GM23338 (cell line): ENCODE measurements at regions not wholly inside any gene's neighbourhood (a gene's known extent, or its start where the extent isn't known, plus 50 kb on each side); places are given as distances from the start of the nearest gene placed in this dataset.

Experiments
- ATAC-seq: fragments of 200-7000 bp; cut with Tn5 transposase; 3 replicates; pipeline ENCODE4 v1.9.1; 2020
- DNase-seq: peaks from one replicate; pipeline ENCODE4 v3.0.0-alpha.2; 2015; ENCODE audit warnings: low spot score
- H2AFZ ChIP-seq: fragments of 200-600 bp; sonication (generic); 2 replicates; pipeline ENCODE4 v1.8.0; 2016; ENCODE audit warnings: antibody characterized with exemption, mild to moderate bottlenecking, moderate library complexity
- H3F3A ChIP-seq: fragments of 200-600 bp; sonication (generic); replicated peaks from 2 replicates; pipeline ENCODE4 v1.8.0; 2017; ENCODE audit warnings: antibody characterized with exemption, mixed run types, low read depth
- H3K27ac ChIP-seq: fragments of 200-600 bp; sonication (generic); 2 replicates; pipeline ENCODE4 v1.6.1; 2016; ENCODE audit warnings: low read depth
- H3K27me3 ChIP-seq: fragments of 200-600 bp; sonication (generic); 2 replicates; pipeline ENCODE4 v1.8.0; 2016; ENCODE audit warnings: mild to moderate bottlenecking, mixed run types, moderate library complexity; ENCODE audit not compliant: insufficient read depth
- H3K36me3 ChIP-seq: fragments of 200-600 bp; sonication (generic); 2 replicates; pipeline ENCODE4 v1.8.0; 2016; ENCODE audit warnings: mild to moderate bottlenecking; ENCODE audit not compliant: insufficient read depth
- H3K4me1 ChIP-seq: fragments of 200-600 bp; sonication (generic); 2 replicates; pipeline ENCODE4 v1.8.0; 2016; ENCODE audit warnings: mild to moderate bottlenecking, moderate library complexity; ENCODE audit not compliant: insufficient read depth
- H3K4me2 ChIP-seq: fragments of 200-600 bp; sonication (generic); 2 replicates; pipeline ENCODE4 v1.7.1; 2017; ENCODE audit warnings: mixed run types
- H3K4me3 ChIP-seq: fragments of 200-600 bp; sonication (generic); 2 replicates; pipeline ENCODE4 v1.6.1; 2016; ENCODE audit warnings: mixed run types
- H3K79me2 ChIP-seq: fragments of 200-600 bp; sonication (generic); replicated peaks from 2 replicates; pipeline ENCODE4 v1.8.0; 2017; ENCODE audit warnings: mild to moderate bottlenecking; ENCODE audit not compliant: insufficient read depth
- H3K9me2 ChIP-seq: fragments of 200-600 bp; sonication (generic); 2 replicates; pipeline ENCODE4 v1.8.0; 2017; ENCODE audit not compliant: insufficient read depth
- H4K20me1 ChIP-seq: fragments of 200-600 bp; sonication (generic); replicated peaks from 2 replicates; pipeline ENCODE4 v1.8.0; 2017; ENCODE audit warnings: mild to moderate bottlenecking; ENCODE audit not compliant: insufficient read depth
- H3K27ac Mint-ChIP-seq: 2 replicates; pipeline ENCODE4 v1.8.0; 2020; ENCODE audit warnings: inconsistent platforms, mild to moderate bottlenecking, moderate library complexity, mixed read lengths
- H3K27me3 Mint-ChIP-seq: 3 replicates; pipeline ENCODE4 v1.8.0; 2022; ENCODE audit warnings: low read depth, mild to moderate bottlenecking, moderate library complexity, mixed read lengths, inconsistent platforms; ENCODE audit not compliant: insufficient read depth, poor library complexity
- H3K36me3 Mint-ChIP-seq: 3 replicates; pipeline ENCODE4 v1.8.0; 2021; ENCODE audit warnings: low read depth, mild to moderate bottlenecking, inconsistent platforms, moderate library complexity, mixed read lengths
- H3K4me1 Mint-ChIP-seq: 3 replicates; pipeline ENCODE4 v1.8.0; 2020; ENCODE audit warnings: mild to moderate bottlenecking, inconsistent platforms, mixed read lengths
- H3K4me3 Mint-ChIP-seq: 3 replicates; pipeline ENCODE4 v1.8.0; 2021; ENCODE audit warnings: moderate library complexity, mild to moderate bottlenecking, inconsistent platforms, mixed read lengths
- H3K9me3 Mint-ChIP-seq: 3 replicates; pipeline ENCODE4 v1.8.0; 2020; ENCODE audit warnings: moderate library complexity, mild to moderate bottlenecking, inconsistent platforms, mixed read lengths
- CREB1 ChIP-seq: fragments of 250-450 bp; sonication (Bioruptor Pico); IDR thresholded peaks from 2 replicates; pipeline ENCODE4 v1.5.0; 2020; ENCODE audit warnings: low read depth, mild to moderate bottlenecking, moderate library complexity
- EZH2 ChIP-seq: fragments of 200-600 bp; sonication (generic); IDR thresholded peaks from one replicate; pipeline ENCODE4 v1.8.0; 2017; ENCODE audit warnings: antibody characterized with exemption, mild to moderate bottlenecking, low read depth; ENCODE audit not compliant: unreplicated experiment
- EZH2phosphoT487 ChIP-seq: fragments of 200-600 bp; sonication (generic); IDR thresholded peaks from one replicate; pipeline ENCODE4 v1.8.1; 2018; ENCODE audit warnings: antibody characterized with exemption; ENCODE audit not compliant: unreplicated experiment
- JUNB ChIP-seq: IDR thresholded peaks from one replicate; pipeline ENCODE4 v1.6.1; 2016; ENCODE audit warnings: antibody characterized with exemption; ENCODE audit not compliant: unreplicated experiment
- POLR2AphosphoS5 ChIP-seq: IDR thresholded peaks from 2 replicates; pipeline ENCODE4 v1.6.1; 2016; ENCODE audit warnings: antibody characterized with exemption, low read depth
- STAT1 ChIP-seq: IDR thresholded peaks from one replicate; pipeline ENCODE4 v1.6.1; 2016; ENCODE audit warnings: antibody characterized with exemption; ENCODE audit not compliant: unreplicated experiment
- ZNF114 ChIP-seq: fragments of 250-450 bp; sonication (Bioruptor Pico); IDR thresholded peaks from 2 replicates; pipeline ENCODE4 v1.5.0; 2020; ENCODE audit warnings: mild to moderate bottlenecking, moderate library complexity
- ZNF331 ChIP-seq: fragments of 250-450 bp; sonication (Bioruptor Pico); IDR thresholded peaks from 2 replicates; pipeline ENCODE4 v1.5.0; 2020; ENCODE audit warnings: low read depth, mild to moderate bottlenecking, moderate library complexity
- TF ChIP-seq, protein P1 (sequence below): IDR thresholded peaks from one replicate; pipeline ENCODE4 v1.6.1; 2018; ENCODE audit warnings: antibody characterized with exemption; ENCODE audit not compliant: unreplicated experiment
- TF ChIP-seq, protein P2 (sequence below): IDR thresholded peaks from 2 replicates; pipeline ENCODE4 v1.6.1; 2016; ENCODE audit warnings: antibody characterized with exemption
- TF ChIP-seq, protein P3 (sequence below), 2 experiments: fragments of 200-600 bp in 1 of 2; sonication (generic) in 1 of 2; conservative IDR thresholded peaks; 2 replicates each; pipeline versions ENCODE4 v1.5.1 to v1.6.1; 2016 to 2017; ENCODE audit warnings: antibody characterized with exemption in 2 of 2, low read depth in 2 of 2, mild to moderate bottlenecking in 2 of 2, moderate library complexity in 1 of 2
- TF ChIP-seq, protein P4 (sequence below): fragments of 250-450 bp; sonication (Bioruptor Pico); IDR thresholded peaks from 2 replicates; pipeline ENCODE4 v1.5.0; 2020; ENCODE audit warnings: mild to moderate bottlenecking, moderate library complexity

DNA sequence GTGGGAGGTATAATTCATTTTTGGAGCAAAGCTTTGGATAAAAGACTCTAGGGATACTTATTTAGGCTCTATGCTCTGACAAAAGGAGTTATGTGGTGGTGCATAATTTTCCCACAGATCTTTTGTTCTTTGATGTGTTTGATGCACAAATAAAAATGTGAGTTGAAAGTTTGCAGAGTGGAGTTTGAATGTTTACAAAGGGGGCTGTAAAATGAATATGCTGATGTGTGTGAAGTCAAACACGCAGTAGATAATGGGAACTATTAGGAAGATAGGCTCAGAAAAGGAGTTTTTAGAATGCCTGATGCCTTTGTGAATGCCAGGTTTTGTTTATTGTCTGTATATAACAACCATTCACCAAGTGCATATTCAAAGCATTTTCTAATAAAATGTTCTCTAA lies 545.0 kb upstream of the EPHA7 start (continued):
- TF ChIP-seq STAT1 = no peak

DNA sequence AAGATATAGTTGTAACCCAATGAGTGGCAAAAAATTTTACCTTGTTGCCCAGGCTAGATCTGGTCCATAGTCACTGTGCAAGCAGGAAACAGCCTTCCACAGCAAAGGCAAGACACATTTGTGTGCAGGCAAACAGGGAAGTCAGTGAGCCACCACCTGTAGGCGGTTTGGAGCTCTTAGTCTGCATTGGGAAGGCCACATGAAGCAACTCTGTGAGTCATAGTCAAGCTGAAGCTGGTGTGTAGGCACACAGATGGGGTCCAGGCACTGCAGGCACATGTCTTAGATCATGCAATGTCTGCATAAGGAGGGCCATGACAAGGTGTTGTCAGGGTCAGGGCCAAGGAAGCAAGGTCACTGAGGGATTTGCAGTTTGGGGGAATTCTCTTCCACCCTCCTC lies 543.2 kb upstream of the EPHA7 start:
- no peak overlapping the region for H3K4me2 ChIP-seq
- H4K20me1 ChIP-seq = no peaks in the 10 kb centered on the region
- ATAC-seq (no peak), DNase-seq (no peak)
- Mint-ChIP-seq H3K4me1 (peaks cover 10% of the 10 kb centered on the region), H3K27me3 (no peaks in the 10 kb centered on the region), H3K4me3 (no peak overlapping the region), H3K9me3 (no peaks in the 10 kb centered on the region), H3K27ac (no peak overlapping the region), H3K36me3 (no peaks in the 10 kb centered on the region)
- TF ChIP-seq POLR2AphosphoS5 (no peak), STAT1 (no peak), JUNB (no peak), ZNF331 (CRISPR knock-in tag) (no peak), ZNF114 (no peak), EZH2phosphoT487 (no peak), EZH2 (no peak), CREB1 (CRISPR knock-in tag) (no peak)
- TF ChIP-seq, protein P1, sequence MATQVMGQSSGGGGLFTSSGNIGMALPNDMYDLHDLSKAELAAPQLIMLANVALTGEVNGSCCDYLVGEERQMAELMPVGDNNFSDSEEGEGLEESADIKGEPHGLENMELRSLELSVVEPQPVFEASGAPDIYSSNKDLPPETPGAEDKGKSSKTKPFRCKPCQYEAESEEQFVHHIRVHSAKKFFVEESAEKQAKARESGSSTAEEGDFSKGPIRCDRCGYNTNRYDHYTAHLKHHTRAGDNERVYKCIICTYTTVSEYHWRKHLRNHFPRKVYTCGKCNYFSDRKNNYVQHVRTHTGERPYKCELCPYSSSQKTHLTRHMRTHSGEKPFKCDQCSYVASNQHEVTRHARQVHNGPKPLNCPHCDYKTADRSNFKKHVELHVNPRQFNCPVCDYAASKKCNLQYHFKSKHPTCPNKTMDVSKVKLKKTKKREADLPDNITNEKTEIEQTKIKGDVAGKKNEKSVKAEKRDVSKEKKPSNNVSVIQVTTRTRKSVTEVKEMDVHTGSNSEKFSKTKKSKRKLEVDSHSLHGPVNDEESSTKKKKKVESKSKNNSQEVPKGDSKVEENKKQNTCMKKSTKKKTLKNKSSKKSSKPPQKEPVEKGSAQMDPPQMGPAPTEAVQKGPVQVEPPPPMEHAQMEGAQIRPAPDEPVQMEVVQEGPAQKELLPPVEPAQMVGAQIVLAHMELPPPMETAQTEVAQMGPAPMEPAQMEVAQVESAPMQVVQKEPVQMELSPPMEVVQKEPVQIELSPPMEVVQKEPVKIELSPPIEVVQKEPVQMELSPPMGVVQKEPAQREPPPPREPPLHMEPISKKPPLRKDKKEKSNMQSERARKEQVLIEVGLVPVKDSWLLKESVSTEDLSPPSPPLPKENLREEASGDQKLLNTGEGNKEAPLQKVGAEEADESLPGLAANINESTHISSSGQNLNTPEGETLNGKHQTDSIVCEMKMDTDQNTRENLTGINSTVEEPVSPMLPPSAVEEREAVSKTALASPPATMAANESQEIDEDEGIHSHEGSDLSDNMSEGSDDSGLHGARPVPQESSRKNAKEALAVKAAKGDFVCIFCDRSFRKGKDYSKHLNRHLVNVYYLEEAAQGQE = no peak
- TF ChIP-seq, protein P2, sequence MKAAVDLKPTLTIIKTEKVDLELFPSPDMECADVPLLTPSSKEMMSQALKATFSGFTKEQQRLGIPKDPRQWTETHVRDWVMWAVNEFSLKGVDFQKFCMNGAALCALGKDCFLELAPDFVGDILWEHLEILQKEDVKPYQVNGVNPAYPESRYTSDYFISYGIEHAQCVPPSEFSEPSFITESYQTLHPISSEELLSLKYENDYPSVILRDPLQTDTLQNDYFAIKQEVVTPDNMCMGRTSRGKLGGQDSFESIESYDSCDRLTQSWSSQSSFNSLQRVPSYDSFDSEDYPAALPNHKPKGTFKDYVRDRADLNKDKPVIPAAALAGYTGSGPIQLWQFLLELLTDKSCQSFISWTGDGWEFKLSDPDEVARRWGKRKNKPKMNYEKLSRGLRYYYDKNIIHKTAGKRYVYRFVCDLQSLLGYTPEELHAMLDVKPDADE = no peak
- TF ChIP-seq, protein P3, sequence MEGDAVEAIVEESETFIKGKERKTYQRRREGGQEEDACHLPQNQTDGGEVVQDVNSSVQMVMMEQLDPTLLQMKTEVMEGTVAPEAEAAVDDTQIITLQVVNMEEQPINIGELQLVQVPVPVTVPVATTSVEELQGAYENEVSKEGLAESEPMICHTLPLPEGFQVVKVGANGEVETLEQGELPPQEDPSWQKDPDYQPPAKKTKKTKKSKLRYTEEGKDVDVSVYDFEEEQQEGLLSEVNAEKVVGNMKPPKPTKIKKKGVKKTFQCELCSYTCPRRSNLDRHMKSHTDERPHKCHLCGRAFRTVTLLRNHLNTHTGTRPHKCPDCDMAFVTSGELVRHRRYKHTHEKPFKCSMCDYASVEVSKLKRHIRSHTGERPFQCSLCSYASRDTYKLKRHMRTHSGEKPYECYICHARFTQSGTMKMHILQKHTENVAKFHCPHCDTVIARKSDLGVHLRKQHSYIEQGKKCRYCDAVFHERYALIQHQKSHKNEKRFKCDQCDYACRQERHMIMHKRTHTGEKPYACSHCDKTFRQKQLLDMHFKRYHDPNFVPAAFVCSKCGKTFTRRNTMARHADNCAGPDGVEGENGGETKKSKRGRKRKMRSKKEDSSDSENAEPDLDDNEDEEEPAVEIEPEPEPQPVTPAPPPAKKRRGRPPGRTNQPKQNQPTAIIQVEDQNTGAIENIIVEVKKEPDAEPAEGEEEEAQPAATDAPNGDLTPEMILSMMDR (conservative IDR thresholded peaks at IDR 0.05; ENCODE audit: low read depth in 2 of 2) = no peak
- TF ChIP-seq, protein P4, sequence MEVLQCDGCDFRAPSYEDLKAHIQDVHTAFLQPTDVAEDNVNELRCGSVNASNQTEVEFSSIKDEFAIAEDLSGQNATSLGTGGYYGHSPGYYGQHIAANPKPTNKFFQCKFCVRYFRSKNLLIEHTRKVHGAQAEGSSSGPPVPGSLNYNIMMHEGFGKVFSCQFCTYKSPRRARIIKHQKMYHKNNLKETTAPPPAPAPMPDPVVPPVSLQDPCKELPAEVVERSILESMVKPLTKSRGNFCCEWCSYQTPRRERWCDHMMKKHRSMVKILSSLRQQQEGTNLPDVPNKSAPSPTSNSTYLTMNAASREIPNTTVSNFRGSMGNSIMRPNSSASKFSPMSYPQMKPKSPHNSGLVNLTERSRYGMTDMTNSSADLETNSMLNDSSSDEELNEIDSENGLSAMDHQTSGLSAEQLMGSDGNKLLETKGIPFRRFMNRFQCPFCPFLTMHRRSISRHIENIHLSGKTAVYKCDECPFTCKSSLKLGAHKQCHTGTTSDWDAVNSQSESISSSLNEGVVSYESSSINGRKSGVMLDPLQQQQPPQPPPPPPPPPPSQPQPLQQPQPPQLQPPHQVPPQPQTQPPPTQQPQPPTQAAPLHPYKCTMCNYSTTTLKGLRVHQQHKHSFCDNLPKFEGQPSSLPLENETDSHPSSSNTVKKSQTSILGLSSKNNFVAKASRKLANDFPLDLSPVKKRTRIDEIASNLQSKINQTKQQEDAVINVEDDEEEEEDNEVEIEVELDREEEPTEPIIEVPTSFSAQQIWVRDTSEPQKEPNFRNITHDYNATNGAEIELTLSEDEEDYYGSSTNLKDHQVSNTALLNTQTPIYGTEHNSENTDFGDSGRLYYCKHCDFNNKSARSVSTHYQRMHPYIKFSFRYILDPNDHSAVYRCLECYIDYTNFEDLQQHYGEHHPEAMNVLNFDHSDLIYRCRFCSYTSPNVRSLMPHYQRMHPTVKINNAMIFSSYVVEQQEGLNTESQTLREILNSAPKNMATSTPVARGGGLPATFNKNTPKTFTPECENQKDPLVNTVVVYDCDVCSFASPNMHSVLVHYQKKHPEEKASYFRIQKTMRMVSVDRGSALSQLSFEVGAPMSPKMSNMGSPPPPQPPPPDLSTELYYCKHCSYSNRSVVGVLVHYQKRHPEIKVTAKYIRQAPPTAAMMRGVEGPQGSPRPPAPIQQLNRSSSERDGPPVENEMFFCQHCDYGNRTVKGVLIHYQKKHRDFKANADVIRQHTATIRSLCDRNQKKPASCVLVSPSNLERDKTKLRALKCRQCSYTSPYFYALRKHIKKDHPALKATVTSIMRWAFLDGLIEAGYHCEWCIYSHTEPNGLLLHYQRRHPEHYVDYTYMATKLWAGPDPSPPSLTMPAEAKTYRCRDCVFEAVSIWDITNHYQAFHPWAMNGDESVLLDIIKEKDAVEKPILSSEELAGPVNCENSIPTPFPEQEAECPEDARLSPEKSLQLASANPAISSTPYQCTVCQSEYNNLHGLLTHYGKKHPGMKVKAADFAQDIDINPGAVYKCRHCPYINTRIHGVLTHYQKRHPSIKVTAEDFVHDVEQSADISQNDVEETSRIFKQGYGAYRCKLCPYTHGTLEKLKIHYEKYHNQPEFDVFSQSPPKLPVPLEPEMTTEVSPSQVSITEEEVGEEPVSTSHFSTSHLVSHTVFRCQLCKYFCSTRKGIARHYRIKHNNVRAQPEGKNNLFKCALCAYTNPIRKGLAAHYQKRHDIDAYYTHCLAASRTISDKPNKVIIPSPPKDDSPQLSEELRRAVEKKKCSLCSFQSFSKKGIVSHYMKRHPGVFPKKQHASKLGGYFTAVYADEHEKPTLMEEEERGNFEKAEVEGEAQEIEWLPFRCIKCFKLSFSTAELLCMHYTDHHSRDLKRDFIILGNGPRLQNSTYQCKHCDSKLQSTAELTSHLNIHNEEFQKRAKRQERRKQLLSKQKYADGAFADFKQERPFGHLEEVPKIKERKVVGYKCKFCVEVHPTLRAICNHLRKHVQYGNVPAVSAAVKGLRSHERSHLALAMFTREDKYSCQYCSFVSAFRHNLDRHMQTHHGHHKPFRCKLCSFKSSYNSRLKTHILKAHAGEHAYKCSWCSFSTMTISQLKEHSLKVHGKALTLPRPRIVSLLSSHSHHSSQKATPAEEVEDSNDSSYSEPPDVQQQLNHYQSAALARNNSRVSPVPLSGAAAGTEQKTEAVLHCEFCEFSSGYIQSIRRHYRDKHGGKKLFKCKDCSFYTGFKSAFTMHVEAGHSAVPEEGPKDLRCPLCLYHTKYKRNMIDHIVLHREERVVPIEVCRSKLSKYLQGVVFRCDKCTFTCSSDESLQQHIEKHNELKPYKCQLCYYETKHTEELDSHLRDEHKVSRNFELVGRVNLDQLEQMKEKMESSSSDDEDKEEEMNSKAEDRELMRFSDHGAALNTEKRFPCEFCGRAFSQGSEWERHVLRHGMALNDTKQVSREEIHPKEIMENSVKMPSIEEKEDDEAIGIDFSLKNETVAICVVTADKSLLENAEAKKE = no peak
- H3F3A ChIP-seq = no peaks in the 10 kb centered on the region
- H2AFZ ChIP-seq = no peak overlapping the region
- H3K4me1 ChIP-seq = 0 out of 2 replicates have a peak, but pooled peaks cover 2% of the 10 kb centered on the region
- H3K27ac ChIP-seq = no peak overlapping the region
- H3K79me2 ChIP-seq = no peaks in the 10 kb centered on the region
- no peaks in the 10 kb centered on the region for H3K9me2 ChIP-seq
- no peaks in the 10 kb centered on the region for H3K36me3 ChIP-seq
- H3K27me3 ChIP-seq = no peaks in the 10 kb centered on the region
- H3K4me3 ChIP-seq = no peak overlapping the region
